GM19025 (cell line): ENCODE measurements at regions not wholly inside any gene's neighbourhood (a gene's known extent, or its start where the extent isn't known, plus 50 kb on each side); places are given as distances from the start of the nearest gene placed in this dataset.
"Not testable (repeated sequence)": the region's sequence is repeated elsewhere in the genome, so short reads cannot be mapped to it uniquely, and the experiment has no call there.

Experiments
- ATAC-seq: cut with Tn5 transposase; IDR thresholded peaks from one replicate; pipeline ENCODE4 v1.9.1; 2021; ENCODE audit warnings: mild to moderate bottlenecking, low read depth, moderate library complexity; ENCODE audit not compliant: unreplicated experiment

DNA sequence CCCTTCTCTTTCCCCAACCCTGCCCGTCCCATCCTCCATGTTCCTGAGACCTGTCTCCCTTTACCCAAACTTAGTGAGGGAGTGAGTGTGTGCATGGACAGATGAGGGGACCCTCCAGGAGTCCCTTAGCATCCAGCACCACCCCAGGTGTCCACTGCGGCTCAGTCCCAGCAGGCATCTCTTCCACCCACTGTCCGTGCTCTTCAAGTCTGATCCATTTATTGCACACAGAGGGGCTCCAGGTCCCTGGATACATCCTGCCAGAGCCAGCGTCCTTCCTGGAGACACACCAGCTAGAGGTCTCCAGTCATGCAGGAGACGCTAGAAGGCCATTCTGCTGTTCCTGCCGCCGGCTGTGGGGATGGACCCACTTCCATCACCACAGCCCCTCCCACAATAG is 239.2 kb downstream of the ADGRD1 start:
- ATAC-seq: no peak

DNA sequence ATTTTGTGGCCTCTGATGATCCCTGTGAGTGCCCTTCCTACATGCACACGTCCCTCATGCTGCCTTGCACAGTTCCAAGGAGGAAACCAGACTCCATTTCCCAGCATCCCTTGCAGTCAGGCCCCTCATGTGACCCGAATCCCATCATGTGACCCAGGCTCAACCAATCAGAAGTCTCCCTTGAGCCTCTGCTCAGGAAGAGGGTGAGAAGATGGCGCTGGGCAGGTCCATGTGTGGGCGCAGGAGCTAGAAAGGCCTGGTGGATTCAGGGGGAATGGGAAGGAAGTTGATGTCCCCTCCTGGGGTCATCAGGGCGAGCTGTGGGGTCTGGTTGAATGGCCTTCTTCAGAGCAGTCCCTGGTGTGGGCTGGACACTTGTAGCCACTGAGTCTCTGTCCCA is 240.5 kb downstream of the ADGRD1 start:
- ATAC-seq: no peak

DNA sequence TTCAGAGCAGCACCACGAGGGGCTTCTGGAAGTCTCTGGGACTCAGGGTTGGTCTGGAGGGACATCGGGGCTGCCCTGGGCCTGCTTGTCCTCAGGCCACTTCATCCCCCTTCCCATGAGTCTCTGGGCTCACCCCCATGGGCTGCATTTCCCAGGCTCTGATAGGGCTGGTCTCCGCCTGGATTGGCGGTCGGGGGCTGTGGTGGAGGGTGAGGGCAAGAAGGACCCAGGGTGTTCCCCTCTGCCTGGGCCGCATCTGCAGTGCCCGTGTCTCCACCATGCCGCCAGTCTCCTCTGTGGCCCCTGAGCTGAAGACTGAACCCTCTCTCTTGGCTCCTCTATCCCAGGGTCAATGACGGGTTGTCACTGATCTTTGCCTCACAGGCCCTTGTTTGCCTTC is 242.1 kb downstream of the ADGRD1 start:
- no peak for ATAC-seq

DNA sequence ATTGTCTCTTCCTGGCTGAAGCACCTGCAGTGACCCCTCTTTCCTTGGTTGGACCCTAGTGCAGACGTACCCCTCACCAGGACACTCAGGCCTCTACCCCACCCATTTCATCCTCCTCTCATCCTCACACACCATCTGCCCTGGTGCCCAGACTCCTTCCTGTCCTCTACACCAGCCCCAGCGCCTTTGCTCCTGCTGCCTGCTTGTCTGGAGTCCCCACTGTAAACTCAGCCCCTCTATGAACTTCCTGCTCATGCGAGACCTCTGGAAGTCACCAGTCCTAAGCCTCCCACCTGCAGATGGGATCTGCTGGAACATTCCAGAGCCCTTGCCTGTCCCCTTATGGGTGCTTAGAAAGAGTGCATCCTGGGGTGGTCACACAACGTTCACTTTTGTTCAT is 242.5 kb downstream of the ADGRD1 start:
- ATAC-seq: no peak

DNA sequence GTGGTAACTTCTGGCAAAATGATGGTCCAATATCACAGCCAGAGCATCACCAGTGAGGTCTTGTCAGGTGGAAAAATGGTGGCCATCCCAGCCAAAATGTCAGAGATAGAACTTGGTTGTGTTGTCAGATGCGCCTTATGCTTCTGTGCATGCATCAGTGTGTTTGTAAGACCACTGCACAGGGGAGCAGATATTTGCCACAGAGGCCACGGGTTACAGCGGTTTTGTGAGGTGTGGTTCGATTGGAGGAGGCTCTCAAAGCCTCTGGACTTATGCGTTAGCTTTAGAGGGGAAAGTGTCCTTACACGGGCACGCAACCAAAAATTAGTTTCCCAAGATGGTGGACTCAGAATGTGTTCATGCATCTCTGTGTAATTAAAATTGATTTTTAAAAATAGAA is 243.8 kb downstream of the ADGRD1 start:
- ATAC-seq: no peak

DNA sequence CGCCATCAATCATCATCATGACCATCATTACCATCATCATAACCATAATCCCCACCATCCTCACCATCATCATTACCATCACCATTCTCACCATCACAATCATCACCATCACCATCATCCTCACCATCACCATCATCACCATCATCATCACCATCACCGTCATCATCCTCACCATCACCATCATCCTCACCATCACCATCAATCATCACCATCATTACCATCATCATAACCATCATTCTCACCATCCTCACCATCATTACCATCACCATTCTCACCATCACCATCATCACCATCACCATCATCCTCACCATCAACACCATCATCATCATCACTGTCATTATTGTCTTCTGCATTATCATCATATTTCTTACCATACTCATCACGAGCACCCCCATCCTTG is 245.5 kb downstream of the ADGRD1 start:
- ATAC-seq: no peak

DNA sequence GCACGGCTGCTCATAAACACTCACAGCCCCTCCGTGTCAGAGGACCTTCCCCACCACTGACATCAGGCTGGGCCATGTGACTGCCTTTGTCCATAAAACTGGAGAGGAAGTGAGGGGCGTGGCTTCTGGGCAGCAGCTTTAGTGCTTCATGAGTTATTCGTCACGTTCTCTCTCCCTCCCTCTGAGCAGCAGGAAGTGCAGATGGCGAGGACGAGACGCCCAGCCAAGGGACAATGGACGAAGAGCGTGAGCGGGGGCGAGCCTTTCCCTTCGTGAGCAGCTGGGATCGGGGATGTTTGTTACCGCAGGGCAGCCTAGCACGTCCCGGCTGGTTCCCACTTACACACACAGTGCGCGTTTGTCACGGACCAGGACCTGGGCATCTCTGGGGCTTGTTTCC is 248.2 kb downstream of the ADGRD1 start:
- not testable (repeated sequence) for ATAC-seq

DNA sequence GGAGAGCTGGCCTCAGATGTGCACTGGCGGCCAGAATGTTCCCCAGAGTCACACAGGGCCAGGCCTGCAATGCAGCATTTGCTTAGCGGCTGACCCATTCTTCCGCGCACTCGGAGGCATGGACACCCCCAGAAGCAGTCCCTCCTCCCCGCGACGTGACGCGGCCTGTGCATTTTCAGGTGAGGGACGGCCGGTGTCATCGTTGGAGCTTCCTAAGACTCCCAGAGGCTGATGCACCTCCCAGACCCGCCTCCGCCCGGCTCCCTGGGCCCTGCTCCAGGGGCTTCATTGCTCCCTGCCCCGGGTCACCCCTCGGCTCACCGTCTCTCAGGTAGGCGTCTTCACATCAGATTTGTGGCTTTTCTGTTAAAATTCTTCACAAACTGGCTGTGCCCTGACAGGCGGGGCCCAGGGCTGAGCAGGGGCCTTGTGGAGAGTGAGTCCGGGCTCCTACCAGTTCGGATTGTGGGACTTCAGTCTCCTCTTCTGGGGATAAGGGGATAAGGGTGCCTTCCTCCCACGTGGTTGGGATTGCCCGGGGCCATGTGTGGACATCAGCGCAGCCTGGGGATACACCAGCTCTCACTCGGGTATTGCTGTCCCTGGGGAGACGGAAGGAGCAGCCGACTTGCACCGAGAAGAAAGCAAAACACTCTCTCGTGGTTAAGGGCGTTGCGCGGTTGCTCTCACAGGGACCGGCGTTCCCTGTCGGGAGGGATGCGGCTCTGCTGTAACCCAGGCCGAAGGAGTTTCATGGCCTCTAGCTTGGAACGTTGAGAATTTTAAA is 249.1 kb downstream of the ADGRD1 start:
- ATAC-seq: no peak

DNA sequence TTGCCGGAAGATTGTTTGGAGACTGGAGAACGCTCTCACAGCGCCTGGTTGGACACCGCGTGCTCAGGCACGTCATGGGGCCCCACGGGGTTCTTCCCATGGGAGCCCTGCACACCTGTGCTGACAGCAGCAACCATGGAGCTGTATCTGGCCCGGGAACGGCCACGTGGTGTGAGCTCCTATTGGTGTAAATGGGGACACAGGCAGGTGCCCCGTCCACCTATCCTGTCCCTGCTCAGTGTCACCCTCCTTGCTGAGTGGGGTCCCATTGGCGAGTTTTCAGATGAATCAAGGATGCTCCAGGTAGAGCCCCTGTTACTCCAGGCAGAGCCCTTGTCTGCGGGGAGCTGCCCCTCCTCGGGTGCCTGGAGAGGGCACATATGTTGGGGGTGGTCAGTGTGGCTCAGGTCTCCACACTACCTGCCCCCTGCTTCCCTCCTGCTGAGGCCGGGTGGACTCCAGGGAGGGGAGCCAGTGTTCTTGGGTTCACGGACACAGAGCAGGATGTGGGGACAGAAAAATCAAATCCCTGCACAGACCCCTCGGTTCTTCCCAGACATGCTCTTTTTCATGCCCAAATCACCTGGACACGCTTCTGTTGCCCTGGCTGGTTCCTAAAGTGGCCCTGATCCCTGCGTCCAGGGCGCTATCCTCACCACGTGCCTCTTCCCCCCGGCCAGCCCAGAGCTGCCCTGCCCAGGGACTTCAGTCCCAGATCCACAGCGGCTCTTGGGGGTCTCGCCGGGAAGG is 250.1 kb downstream of the ADGRD1 start:
- no peak for ATAC-seq

DNA sequence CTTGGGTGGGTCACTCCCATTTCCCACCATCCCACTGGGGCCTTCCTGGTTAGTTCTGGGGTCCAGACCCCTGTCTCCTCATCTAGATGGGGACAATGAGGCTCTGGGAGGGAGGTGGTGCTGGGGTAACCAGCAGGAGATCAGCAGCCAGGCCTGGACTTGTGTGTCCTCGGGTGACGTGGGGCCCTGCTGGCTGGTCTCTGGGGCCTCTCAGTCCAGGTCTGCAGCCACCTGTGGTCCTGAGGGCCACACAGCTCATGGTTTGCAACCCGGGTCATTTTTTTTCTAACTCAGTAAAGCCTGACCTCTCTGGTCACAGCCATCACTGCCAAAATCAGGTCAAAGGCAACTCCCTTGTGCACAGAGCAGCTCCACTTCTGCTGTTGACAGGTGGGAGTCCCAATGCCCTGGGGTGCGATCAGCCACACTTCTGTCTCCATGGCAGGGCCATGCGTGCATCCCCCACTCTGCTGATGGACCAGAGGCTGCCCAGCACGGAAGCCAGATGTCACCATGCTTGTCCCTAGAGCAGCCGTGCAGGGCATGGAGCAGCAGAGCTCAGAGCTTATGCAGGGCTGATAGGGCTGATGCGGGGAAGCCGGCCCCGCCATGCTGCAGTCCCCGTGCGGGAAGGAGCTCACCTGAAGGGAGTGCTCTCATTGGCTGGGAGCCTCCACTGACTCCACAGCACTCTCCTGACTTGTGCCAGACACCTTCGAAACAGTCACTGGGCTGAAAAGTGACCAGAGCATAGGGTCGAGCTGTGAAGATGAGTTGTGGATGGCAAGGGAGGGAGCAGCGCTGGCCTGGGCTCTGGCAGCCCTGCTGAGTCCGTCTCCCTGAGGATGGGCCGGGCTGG is 250.9 kb downstream of the ADGRD1 start:
- ATAC-seq: no peak

DNA sequence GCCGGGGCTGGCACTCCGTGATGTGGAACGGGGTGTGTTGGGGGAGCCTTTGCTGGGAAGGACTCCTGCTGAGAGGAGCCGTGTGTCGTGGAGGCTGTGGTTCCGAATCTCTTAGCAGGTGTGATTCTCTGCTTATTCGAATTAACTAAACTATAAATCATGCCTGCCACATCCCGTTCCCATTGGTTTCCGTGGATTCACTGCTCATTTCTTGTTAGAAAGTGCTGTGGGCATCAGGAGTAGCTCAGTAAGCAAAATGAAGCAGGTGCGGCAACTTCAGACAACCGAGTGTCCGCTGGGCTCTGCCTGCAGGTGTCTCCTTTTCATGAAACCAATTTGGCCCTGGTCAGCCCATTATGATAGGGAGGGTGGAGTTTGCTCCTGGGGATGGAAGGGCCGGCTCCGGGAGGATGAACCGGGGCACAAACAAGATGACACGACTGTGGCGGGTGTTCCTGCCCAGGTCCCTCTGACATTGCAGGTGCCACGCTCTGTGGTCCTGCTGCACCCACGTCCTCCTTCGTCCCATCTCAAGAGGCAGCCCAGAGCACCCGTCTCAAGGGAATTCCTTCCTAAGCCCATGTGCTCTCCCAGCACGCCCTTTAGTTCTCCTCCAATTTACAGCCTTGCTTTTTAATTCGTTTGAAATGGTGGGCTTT is 251.7 kb downstream of the ADGRD1 start:
- ATAC-seq: not testable (repeated sequence)

DNA sequence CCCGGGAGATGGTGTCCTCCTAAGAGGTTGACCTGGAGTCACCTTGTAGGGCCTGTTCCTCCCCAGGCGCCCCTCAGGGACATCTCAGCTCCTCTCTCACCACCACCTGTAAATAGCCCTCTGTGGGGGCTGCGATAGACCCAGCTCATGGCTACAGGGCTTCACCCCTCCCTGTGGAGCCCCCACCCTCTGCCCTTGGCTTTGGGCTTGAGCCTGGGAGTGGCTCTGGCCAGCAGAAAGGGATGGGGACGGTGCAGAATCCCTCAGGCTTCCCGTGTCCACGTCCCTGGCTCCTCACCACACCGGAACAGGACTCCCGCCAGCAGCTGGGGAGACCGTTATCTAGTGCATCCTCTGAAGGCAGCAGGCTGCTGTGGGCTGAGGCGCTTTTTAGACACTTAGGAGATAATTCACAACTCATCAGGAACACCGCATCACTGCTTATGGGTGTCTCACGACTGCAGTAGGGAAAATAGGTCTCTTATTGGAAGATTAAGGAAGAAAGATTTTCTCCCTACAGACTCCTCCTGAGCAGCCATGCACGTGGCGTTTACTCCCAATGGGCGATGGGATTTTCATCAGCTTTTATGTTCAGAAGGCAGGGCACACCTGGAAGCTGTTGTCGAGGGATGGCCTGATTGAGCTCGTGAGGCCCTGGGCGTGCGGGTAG is 253.1 kb downstream of the ADGRD1 start:
- ATAC-seq: not testable (repeated sequence)

DNA sequence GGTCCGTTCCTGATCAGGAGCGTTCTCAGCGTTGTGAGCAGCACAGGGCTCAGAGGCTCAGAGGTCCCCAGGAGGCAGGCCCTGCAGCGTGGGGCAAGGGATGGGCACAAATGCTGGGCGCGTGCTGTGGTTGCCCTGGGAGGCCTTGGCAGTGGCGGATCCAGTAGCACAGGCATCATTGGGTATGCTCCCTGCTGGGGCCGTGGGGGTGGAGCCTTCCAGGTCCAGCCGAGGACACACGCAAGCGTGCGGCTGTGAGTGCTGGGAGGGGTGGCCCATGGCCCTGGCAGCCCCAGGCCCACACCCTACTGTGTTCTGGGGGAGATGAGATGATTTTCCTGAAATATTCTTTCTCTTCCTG is 253.6 kb downstream of the ADGRD1 start:
- ATAC-seq: not testable (repeated sequence)

DNA sequence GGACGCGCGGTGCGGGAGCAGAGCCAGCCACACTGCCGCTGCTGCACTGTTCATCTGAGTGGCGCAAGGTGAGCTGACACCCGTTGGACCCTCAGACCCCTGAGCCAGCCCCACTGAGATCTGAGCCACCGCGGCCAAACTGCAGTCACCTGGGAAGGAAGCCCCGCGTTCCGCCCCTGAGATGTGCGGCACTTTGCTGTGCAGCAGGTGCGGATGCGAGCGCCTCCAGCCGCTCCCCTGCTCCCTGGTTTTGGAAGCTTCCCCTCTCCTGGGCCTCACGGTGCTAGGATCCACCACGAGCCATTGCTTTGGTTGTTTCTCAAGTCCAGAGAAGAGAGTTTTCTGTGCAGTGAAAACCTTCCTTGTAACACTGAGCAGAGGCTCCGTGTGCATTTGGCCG is 254.1 kb downstream of the ADGRD1 start:
- not testable (repeated sequence) for ATAC-seq

DNA sequence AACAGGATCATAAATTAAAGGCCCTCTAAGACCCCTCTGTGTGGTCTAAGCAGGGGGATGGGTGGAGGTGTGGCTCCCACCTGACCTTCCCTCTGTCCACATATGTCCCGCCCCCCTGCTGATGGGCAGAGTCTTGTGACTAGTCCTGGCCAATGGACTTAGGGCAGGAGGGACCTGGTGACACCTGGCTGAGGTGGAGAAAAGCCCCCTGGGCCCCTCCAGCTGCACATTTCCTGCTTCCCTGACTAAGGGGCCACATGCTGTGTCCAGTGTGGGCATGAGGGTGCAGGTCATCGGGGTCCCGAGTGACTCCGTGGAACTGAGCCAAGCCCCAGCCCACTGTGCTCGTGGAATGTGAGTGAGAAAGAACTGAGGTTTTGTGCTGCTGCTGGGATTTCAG is 254.7 kb downstream of the ADGRD1 start:
- no peak for ATAC-seq

DNA sequence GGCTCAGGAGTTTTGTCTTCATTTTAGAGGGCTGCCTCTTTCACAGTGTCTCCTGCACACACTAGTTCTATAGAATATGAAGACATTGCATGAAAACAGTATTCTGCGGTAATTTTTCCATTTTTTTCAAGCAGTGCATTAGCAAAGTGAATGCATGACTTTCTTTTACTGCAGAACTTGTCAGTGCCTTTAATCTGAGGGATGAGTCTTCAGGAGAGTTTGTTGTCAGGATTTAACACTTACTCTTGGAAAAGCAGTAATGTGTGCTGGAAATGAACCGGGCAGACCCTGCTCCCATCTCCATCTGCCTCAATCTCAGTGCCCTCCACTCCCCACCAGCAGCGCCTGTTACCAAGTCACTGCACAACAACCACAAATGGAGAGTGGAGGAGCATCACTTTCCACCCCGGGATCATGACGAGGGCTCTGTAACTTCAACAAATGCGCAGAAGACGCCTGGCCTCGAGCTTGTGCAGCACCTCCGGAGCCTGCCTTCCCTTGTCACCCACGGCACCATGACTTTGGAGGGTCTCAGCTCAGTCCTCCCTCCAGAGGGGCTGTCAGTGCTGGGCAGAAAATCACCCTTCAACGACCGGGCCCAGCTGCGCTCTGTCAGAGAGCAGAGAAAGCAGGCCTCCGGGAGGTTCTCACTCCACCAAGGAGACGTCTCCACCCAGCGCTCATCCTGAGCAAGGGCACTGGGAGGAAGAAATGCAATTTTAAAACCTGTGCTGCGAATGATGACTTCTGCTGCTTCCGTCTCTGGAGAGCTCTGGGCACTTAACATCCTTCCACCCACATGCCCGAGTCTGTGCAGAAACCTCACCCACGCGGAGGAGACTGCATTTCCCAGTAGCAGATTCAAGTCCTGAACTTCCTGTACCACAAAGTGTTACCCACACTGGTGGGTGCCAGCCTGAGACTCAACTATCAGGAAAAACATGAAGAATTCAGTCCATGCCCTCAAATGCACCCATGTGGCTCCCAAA is 255.7 kb downstream of the ADGRD1 start:
- ATAC-seq: no peak

DNA sequence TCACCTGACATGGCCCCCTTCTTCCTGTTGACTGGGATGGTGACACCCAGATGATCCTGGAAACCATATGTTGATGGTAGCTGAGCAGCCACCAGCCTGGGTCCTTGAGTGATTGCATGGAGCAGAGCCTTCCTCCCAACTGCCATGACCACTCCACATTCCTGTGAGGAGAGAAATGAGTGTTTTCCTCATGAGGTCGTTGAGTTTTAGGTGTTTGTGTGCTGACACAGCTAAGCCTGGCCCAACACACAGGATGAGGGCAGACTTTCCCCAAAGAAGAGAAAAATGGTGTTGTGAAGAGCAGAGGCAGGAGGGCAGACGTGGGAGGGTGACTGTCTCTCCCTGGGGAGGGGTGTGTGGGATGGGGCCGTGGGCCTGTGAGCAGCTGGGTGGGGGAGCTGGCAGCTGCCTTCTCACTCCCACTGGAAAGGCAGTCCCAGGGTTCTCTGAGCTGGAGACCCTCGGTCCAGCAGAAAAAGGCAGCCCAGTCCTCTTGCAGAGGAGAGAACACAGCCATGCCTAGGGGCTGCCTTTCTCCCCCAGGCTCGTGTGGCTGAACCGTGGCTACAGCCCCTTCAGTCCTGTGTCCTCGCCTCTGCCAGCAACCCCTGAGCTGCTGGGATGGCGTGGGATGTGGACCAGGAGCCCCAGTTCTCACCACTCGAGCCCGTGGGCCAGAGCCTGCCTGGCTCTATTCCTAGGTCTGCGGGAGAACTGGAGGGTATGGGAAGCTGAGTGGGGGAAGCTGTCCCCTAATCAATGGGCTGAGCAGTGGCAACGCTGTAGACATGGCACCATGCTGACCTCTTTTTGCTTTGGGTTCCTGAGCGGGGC is 257.0 kb downstream of the ADGRD1 start:
- ATAC-seq: no peak

DNA sequence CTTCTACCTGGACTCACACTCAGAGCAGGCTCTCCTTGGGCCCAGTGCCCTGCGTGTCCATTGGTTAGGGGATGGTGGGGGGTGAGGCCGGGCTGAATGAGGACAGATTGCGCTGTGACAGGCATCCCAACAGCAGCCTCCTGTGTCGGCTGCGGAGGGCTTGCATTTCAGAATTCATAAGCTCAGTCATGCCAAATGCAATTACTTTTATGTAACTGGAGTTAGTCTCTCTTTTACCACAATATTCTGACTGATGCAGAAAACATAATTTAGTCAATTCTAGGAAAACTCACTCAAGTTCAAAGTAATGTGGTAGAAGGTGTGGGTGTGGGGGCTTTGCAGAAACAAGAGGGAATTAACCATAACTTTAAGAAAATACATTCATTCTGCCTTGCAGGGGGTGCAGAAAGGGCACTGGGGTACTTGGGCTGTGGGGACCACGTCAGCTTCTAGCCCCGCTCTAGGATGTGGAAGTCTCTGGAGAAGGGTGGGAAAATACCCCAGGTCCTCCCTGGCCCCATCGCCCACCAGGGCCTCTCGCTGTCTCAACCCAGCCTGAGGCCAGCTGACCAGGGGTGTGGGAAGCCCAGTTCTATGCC is 257.7 kb downstream of the ADGRD1 start:
- ATAC-seq: no peak
